ENCODE measurements at regions not wholly inside any gene's neighbourhood (a gene's known extent, or its start where the extent isn't known, plus 50 kb on each side); places are given as distances from the start of the nearest gene placed in this dataset.
"Not testable (repeated sequence)": the region's sequence is repeated elsewhere in the genome, so short reads cannot be mapped to it uniquely, and the experiment has no call there.

DNA sequence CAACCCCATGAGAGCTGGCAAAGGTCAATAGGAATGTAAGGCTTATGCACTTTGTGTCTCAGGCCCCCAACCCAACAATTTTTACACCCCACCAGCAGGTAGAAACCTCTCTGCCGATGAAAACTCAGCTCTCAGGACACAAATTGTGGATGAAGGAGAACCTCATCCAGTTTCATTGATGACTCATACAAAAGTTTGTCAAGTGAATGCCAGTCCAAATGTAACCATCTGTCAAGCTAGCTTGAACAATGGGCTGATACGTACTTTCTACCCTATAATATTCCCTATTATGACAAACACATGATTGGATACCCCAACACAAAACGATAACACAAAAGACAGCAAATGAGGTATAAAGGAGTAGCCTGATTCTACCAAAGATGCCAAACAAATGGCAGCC lies 321.2 kb upstream of the TMEFF2 start:
- no peak overlapping the region for H3K4me3 Mint-ChIP-seq
- Histone ChIP-seq H3K79me2 (ENCODE audit: control insufficient read depth, insufficient read depth, low read length) (no peaks in the 10 kb centered on the region), H3K36me3 (replicated peaks in 1 of 2; ENCODE audit: control extremely low read depth in 1 of 2, control insufficient read depth in 1 of 2, extremely low read depth in 1 of 2, insufficient read depth in 2 of 2, low read length in 1 of 2) (no peaks in the 10 kb centered on the region), H3K4me3 (ENCODE audit: control extremely low read depth in 1 of 5, extremely low read depth in 1 of 5, insufficient read depth in 1 of 5, low read depth in 2 of 5, low read length in 4 of 5) (no peak overlapping the region), H3K9me3 (ENCODE audit: control extremely low read depth in 1 of 3, control insufficient read depth in 2 of 3, insufficient read depth in 1 of 3, low read length in 2 of 3) (no peaks in the 10 kb centered on the region), H3K4me2 (replicated peaks; ENCODE audit: low read depth, low read length, poor library complexity, severe bottlenecking) (no peak overlapping the region), H3K4me1 (ENCODE audit: control insufficient read depth in 2 of 2, insufficient read depth in 2 of 2, low read length in 2 of 2) (no peaks in the 10 kb centered on the region), H4K20me1 (ENCODE audit: control insufficient read depth, insufficient read depth, low read length, poor library complexity, severe bottlenecking) (no peaks in the 10 kb centered on the region), H3K27me3 (replicated peaks in 1 of 4; ENCODE audit: control extremely low read depth in 1 of 4, control insufficient read depth in 3 of 4, insufficient read depth in 4 of 4, low read length in 3 of 4) (no peaks in the 10 kb centered on the region), H3K9ac (ENCODE audit: low read length) (no peak overlapping the region), H2AFZ (ENCODE audit: insufficient read depth, low read depth, low read length, poor library complexity, severe bottlenecking) (no peak overlapping the region), H3K27ac (ENCODE audit: low read length in 2 of 2) (no peak overlapping the region)
- WGBS (ENCODE audit: insufficient coverage), result no CpG with 5 or more reads among the region's 3 CpGs
- no peak overlapping the region for H3K27ac Mint-ChIP-seq
- intact Hi-C loops (cut with micrococcal nuclease), result no loop called here
- H3K27me3 Mint-ChIP-seq, result no peaks in the 10 kb centered on the region
- TF ChIP-seq CTCF (IDR thresholded peaks at IDR 0.05) (no peak), EZH2 (IDR thresholded peaks at IDR 0.05; ENCODE audit: borderline replicate concordance, insufficient read depth, low read depth, low read length, poor library complexity, severe bottlenecking) (no peak)
- CTCF ChIA-PET, result no interaction called here
- no peak for DNase-seq
- no peaks in the 10 kb centered on the region for H3K9me3 Mint-ChIP-seq (ENCODE audit: insufficient read depth)
- ATAC-seq (ENCODE audit: low read depth), result no peak
- POLR2A ChIA-PET, result no interaction called here
- H3K4me1 Mint-ChIP-seq, result no peaks in the 10 kb centered on the region

- POLR2A ChIA-PET, result no interaction called here
- ATAC-seq (ENCODE audit: low read depth) (no peak), DNase-seq (no peak)
- CTCF ChIA-PET, result no interaction called here
- Histone ChIP-seq H3K27ac (ENCODE audit: low read length in 2 of 2) (no peak overlapping the region), H3K9ac (ENCODE audit: low read length) (no peak overlapping the region), H3K4me1 (ENCODE audit: control insufficient read depth in 2 of 2, insufficient read depth in 2 of 2, low read length in 2 of 2) (no peaks in the 10 kb centered on the region), H3K27me3 (replicated peaks in 1 of 4; ENCODE audit: control extremely low read depth in 1 of 4, control insufficient read depth in 3 of 4, insufficient read depth in 4 of 4, low read length in 3 of 4) (no peaks in the 10 kb centered on the region), H3K36me3 (replicated peaks in 1 of 2; ENCODE audit: control extremely low read depth in 1 of 2, control insufficient read depth in 1 of 2, extremely low read depth in 1 of 2, insufficient read depth in 2 of 2, low read length in 1 of 2) (no peaks in the 10 kb centered on the region), H3K4me3 (ENCODE audit: control extremely low read depth in 1 of 5, extremely low read depth in 1 of 5, insufficient read depth in 1 of 5, low read depth in 2 of 5, low read length in 4 of 5) (no peak overlapping the region), H2AFZ (ENCODE audit: insufficient read depth, low read depth, low read length, poor library complexity, severe bottlenecking) (no peak overlapping the region), H3K9me3 (ENCODE audit: control extremely low read depth in 1 of 3, control insufficient read depth in 2 of 3, insufficient read depth in 1 of 3, low read length in 2 of 3) (no peaks in the 10 kb centered on the region), H3K79me2 (ENCODE audit: control insufficient read depth, insufficient read depth, low read length) (no peaks in the 10 kb centered on the region), H4K20me1 (ENCODE audit: control insufficient read depth, insufficient read depth, low read length, poor library complexity, severe bottlenecking) (no peaks in the 10 kb centered on the region), H3K4me2 (replicated peaks; ENCODE audit: low read depth, low read length, poor library complexity, severe bottlenecking) (no peak overlapping the region)
- TF ChIP-seq CTCF (IDR thresholded peaks at IDR 0.05) (no peak), EZH2 (IDR thresholded peaks at IDR 0.05; ENCODE audit: borderline replicate concordance, insufficient read depth, low read depth, low read length, poor library complexity, severe bottlenecking) (no peak)
- Mint-ChIP-seq H3K27ac (no peak overlapping the region), H3K4me1 (no peaks in the 10 kb centered on the region), H3K4me3 (no peak overlapping the region), H3K9me3 (ENCODE audit: insufficient read depth) (peaks cover 5% of the 10 kb centered on the region), H3K27me3 (no peaks in the 10 kb centered on the region)
- WGBS (ENCODE audit: insufficient coverage), result no CpG with 5 or more reads among the region's 4 CpGs
- intact Hi-C loops (cut with micrococcal nuclease), result no loop called here
Observed at GRCh38 chr2:192513575-192513974, 318.8 kb upstream of the TMEFF2 start.

GRCh38 chr2:192507836-192508450 lies 313.2 kb upstream of the TMEFF2 start:
- H3K4me2 ChIP-seq (replicated peaks; ENCODE audit: low read depth, low read length, poor library complexity, severe bottlenecking); CTCF ChIA-PET; H3K4me1 Mint-ChIP-seq; H3K27ac Mint-ChIP-seq; H3K4me1 ChIP-seq (ENCODE audit: control insufficient read depth in 2 of 2, insufficient read depth in 2 of 2, low read length in 2 of 2); DNase-seq; ATAC-seq (ENCODE audit: low read depth); H3K4me3 ChIP-seq (ENCODE audit: control extremely low read depth in 1 of 5, extremely low read depth in 1 of 5, insufficient read depth in 1 of 5, low read depth in 2 of 5, low read length in 4 of 5); POLR2A ChIA-PET; intact Hi-C loops (cut with micrococcal nuclease); H3K79me2 ChIP-seq (ENCODE audit: control insufficient read depth, insufficient read depth, low read length); H3K9me3 ChIP-seq (ENCODE audit: control extremely low read depth in 1 of 3, control insufficient read depth in 2 of 3, insufficient read depth in 1 of 3, low read length in 2 of 3); H3K9ac ChIP-seq (ENCODE audit: low read length); H3K27me3 ChIP-seq (replicated peaks in 1 of 4; ENCODE audit: control extremely low read depth in 1 of 4, control insufficient read depth in 3 of 4, insufficient read depth in 4 of 4, low read length in 3 of 4); H3K27me3 Mint-ChIP-seq; H3K36me3 ChIP-seq (replicated peaks in 1 of 2; ENCODE audit: control extremely low read depth in 1 of 2, control insufficient read depth in 1 of 2, extremely low read depth in 1 of 2, insufficient read depth in 2 of 2, low read length in 1 of 2); H3K27ac ChIP-seq (ENCODE audit: low read length in 2 of 2); H4K20me1 ChIP-seq (ENCODE audit: control insufficient read depth, insufficient read depth, low read length, poor library complexity, severe bottlenecking); H3K4me3 Mint-ChIP-seq; H2AFZ ChIP-seq (ENCODE audit: insufficient read depth, low read depth, low read length, poor library complexity, severe bottlenecking): not testable (repeated sequence)
- H3K9me3 Mint-ChIP-seq (ENCODE audit: insufficient read depth), result peaks cover 11% of the 10 kb centered on the region
- WGBS (ENCODE audit: insufficient coverage), result 98% methylated on average over 32 of the region's 33 CpGs

Data from B cell (primary cell).